Breast epithelium (tissue), 3 donors: ENCODE measurements at regions not wholly inside any gene's neighbourhood (a gene's known extent, or its start where the extent isn't known, plus 50 kb on each side); places are given as distances from the start of the nearest gene placed in this dataset.

Experiments
- CTCF ChIP-seq, 3 donors: fragments of 450-650 bp; IDR thresholded peaks; one replicate each; pipeline ENCODE4 v1.5.1; 2016 to 2017; ENCODE audit warnings: antibody characterized with exemption in 3 of 3, mild to moderate bottlenecking in 3 of 3, moderate library complexity in 3 of 3
- POLR2A ChIP-seq: fragments of 450-650 bp; IDR thresholded peaks from one replicate; pipeline ENCODE4 v1.6.1; 2016; ENCODE audit warnings: antibody characterized with exemption, mild to moderate bottlenecking, moderate library complexity
- POLR2AphosphoS5 ChIP-seq, 3 donors: sonication (generic); formaldehyde crosslinking; IDR thresholded peaks; one replicate each; pipeline ENCODE4 v1.6.1; 2017; ENCODE audit warnings: antibody characterized with exemption in 3 of 3

GRCh38 chr17:71147906-71148305 lies 972.9 kb upstream of the SOX9 start:
- TF ChIP-seq CTCF (IDR thresholded peaks at IDR 0.05) (no peak), POLR2AphosphoS5 (IDR thresholded peaks at IDR 0.05) (no peak), POLR2A (no peak)
